ENCODE measurements at regions not wholly inside any gene's neighbourhood (a gene's known extent, or its start where the extent isn't known, plus 50 kb on each side); places are given as distances from the start of the nearest gene placed in this dataset.

- no peak for ATAC-seq
- TF ChIP-seq ZNF70 (CRISPR knock-in tag; IDR thresholded peaks at IDR 0.05): no peak
- no peak for TF ChIP-seq TOX (CRISPR knock-in tag; IDR thresholded peaks at IDR 0.05; ENCODE audit: borderline replicate concordance)
- TF ChIP-seq ZFP30 (CRISPR knock-in tag; IDR thresholded peaks at IDR 0.05): no peak
- TF ChIP-seq ZNF8 (CRISPR knock-in tag; IDR thresholded peaks at IDR 0.05): no peak
- no peak for TF ChIP-seq CSDC2 (CRISPR knock-in tag; IDR thresholded peaks at IDR 0.05)
- no peak for TF ChIP-seq POU6F1 (CRISPR knock-in tag; IDR thresholded peaks at IDR 0.05; ENCODE audit: borderline replicate concordance, low read depth)
- no peak for TF ChIP-seq SNAI2 (CRISPR knock-in tag; IDR thresholded peaks at IDR 0.05)
- no peak for TF ChIP-seq ESRRG (CRISPR knock-in tag; IDR thresholded peaks at IDR 0.05)
- no peak for TF ChIP-seq CSRNP3 (CRISPR knock-in tag; IDR thresholded peaks at IDR 0.05)
- TF ChIP-seq ARNTL (CRISPR knock-in tag; IDR thresholded peaks at IDR 0.05; ENCODE audit: borderline replicate concordance, low read depth): no peak
Measured at GRCh38 chr2:6641956-6642355, 223.8 kb downstream of the CMPK2 start.

- TF ChIP-seq ZFP3 (CRISPR knock-in tag; IDR thresholded peaks at IDR 0.05) (no peak), ZNF8 (CRISPR knock-in tag; IDR thresholded peaks at IDR 0.05) (no peak), CSRNP3 (CRISPR knock-in tag; IDR thresholded peaks at IDR 0.05) (no peak), TCF4 (CRISPR knock-in tag; IDR thresholded peaks at IDR 0.05; ENCODE audit: borderline replicate concordance) (no peak), OSR1 (CRISPR knock-in tag; IDR thresholded peaks at IDR 0.05) (no peak)
- no peak for ATAC-seq
Measured at GRCh38 chr2:6644261-6644660, 221.4 kb downstream of the CMPK2 start.

- ATAC-seq: no peak
- TF ChIP-seq POU6F1 (CRISPR knock-in tag; IDR thresholded peaks at IDR 0.05; ENCODE audit: borderline replicate concordance, low read depth) (no peak), BACH2 (CRISPR knock-in tag; IDR thresholded peaks at IDR 0.05; ENCODE audit: borderline replicate concordance) (no peak), ZC3H10 (CRISPR knock-in tag; IDR thresholded peaks at IDR 0.05) (no peak), GLIS3 (CRISPR knock-in tag; IDR thresholded peaks at IDR 0.05) (no peak), ZNF565 (CRISPR knock-in tag; conservative IDR thresholded peaks at IDR 0.05; ENCODE audit: low read depth) (no peak), ZNF8 (CRISPR knock-in tag; IDR thresholded peaks at IDR 0.05) (no peak), ISL1 (CRISPR knock-in tag; IDR thresholded peaks at IDR 0.05) (no peak), RARB (CRISPR knock-in tag; IDR thresholded peaks at IDR 0.05) (no peak)
Measured at GRCh38 chr2:6645004-6645403, 220.7 kb downstream of the CMPK2 start.

GRCh38 chr2:6645672-6646071, 220.0 kb downstream of the CMPK2 start:
- no peak for ATAC-seq
- TF ChIP-seq CSDC2 (CRISPR knock-in tag; IDR thresholded peaks at IDR 0.05) (no peak), TSHZ2 (CRISPR knock-in tag; IDR thresholded peaks at IDR 0.05) (no peak), OSR1 (CRISPR knock-in tag; IDR thresholded peaks at IDR 0.05) (no peak), CSRNP3 (CRISPR knock-in tag; IDR thresholded peaks at IDR 0.05) (no peak), PPARA (CRISPR knock-in tag; IDR thresholded peaks at IDR 0.05; ENCODE audit: borderline replicate concordance) (no peak), SNAI2 (CRISPR knock-in tag; IDR thresholded peaks at IDR 0.05) (no peak), ZNF70 (CRISPR knock-in tag; IDR thresholded peaks at IDR 0.05) (no peak), POU6F1 (CRISPR knock-in tag; IDR thresholded peaks at IDR 0.05; ENCODE audit: borderline replicate concordance, low read depth) (no peak), CREB5 (CRISPR knock-in tag; IDR thresholded peaks at IDR 0.05; ENCODE audit: low read depth) (no peak), TCF4 (CRISPR knock-in tag; IDR thresholded peaks at IDR 0.05; ENCODE audit: borderline replicate concordance) (no peak; the same call in 1 of the 2 replicates), ARNTL (CRISPR knock-in tag; IDR thresholded peaks at IDR 0.05; ENCODE audit: borderline replicate concordance, low read depth) (no peak), ZNF8 (CRISPR knock-in tag; IDR thresholded peaks at IDR 0.05) (no peak), ZFP30 (CRISPR knock-in tag; IDR thresholded peaks at IDR 0.05) (no peak), ESRRG (CRISPR knock-in tag; IDR thresholded peaks at IDR 0.05) (no peak), ZFP3 (CRISPR knock-in tag; IDR thresholded peaks at IDR 0.05) (no peak)

All from SK-N-SH treated with all-trans-retinoic acid at 6 μM for 48 hours (cell line).